Neuronal stem cell (in vitro differentiated cells): ENCODE measurements at regions not wholly inside any gene's neighbourhood (a gene's known extent, or its start where the extent isn't known, plus 50 kb on each side); places are given as distances from the start of the nearest gene placed in this dataset.

ENCODE experiments used
- DNase-seq: peaks from one replicate; pipeline ENCODE4 v3.0.0-alpha.2; 2013; ENCODE audit warnings: low spot score
- H2AFZ ChIP-seq: one replicate; pipeline ENCODE4 v1.6.1; 2013; ENCODE audit warnings: mild to moderate bottlenecking, low read length, inconsistent platforms
- H2AK5ac ChIP-seq: 2 replicates; pipeline ENCODE4 v1.6.1; 2013; ENCODE audit warnings: low read depth, mild to moderate bottlenecking, inconsistent platforms, low read length, moderate library complexity, mixed read lengths
- H2BK120ac ChIP-seq: 2 replicates; pipeline ENCODE4 v1.6.1; 2013; ENCODE audit warnings: low read depth, mild to moderate bottlenecking, inconsistent platforms, low read length, moderate library complexity, mixed read lengths
- H2BK12ac ChIP-seq: one replicate; pipeline ENCODE4 v1.6.1; 2013; ENCODE audit warnings: low read length, inconsistent platforms
- H2BK15ac ChIP-seq: 2 replicates; pipeline ENCODE4 v1.6.1; 2013; ENCODE audit warnings: mild to moderate bottlenecking, low read length, inconsistent platforms, mixed read lengths
- H2BK5ac ChIP-seq: one replicate; pipeline ENCODE4 v1.6.1; 2013; ENCODE audit warnings: inconsistent platforms, mild to moderate bottlenecking, low read length, moderate library complexity
- H3K14ac ChIP-seq: one replicate; pipeline ENCODE4 v1.6.1; 2013; ENCODE audit warnings: low read length, inconsistent platforms
- H3K18ac ChIP-seq: 2 replicates; pipeline ENCODE4 v1.6.1; 2013; ENCODE audit warnings: low read length, inconsistent platforms
- H3K23ac ChIP-seq: 2 replicates; pipeline ENCODE4 v1.6.1; 2013; ENCODE audit warnings: low read depth, mild to moderate bottlenecking, mixed read lengths, low read length, inconsistent platforms; ENCODE audit not compliant: poor library complexity
- H3K27ac ChIP-seq: replicated peaks from 3 replicates; pipeline ENCODE4 v1.5.1; 2013; ENCODE audit warnings: low read length, inconsistent platforms
- H3K27me3 ChIP-seq, 3 experiments: 2 replicates each; pipeline ENCODE4 v1.6.1; 2013; ENCODE audit warnings: low read length in 3 of 3, mild to moderate bottlenecking in 2 of 3, inconsistent platforms in 1 of 3, low read depth in 1 of 3, mixed read lengths in 1 of 3, moderate library complexity in 1 of 3; ENCODE audit not compliant: control insufficient read depth in 3 of 3, insufficient read depth in 3 of 3
- H3K36me3 ChIP-seq, 2 donors: replicated peaks in 1 of 2; 2 replicates each; pipeline ENCODE4 v1.6.1; 2013; ENCODE audit warnings: low read length in 2 of 2; ENCODE audit not compliant: control insufficient read depth in 2 of 2, insufficient read depth in 2 of 2
- H3K4ac ChIP-seq: 2 replicates; pipeline ENCODE4 v1.6.1; 2013; ENCODE audit warnings: inconsistent platforms, mild to moderate bottlenecking, low read length, moderate library complexity
- H3K4me1 ChIP-seq, 2 donors: 1 replicate in 1 of 2; 2 replicates in 1 of 2; pipeline ENCODE4 v1.6.1; 2013; ENCODE audit warnings: low read length in 2 of 2, low read depth in 1 of 2; ENCODE audit not compliant: control insufficient read depth in 2 of 2, insufficient read depth in 1 of 2
- H3K4me2 ChIP-seq: one replicate; pipeline ENCODE4 v1.6.1; 2013; ENCODE audit warnings: mild to moderate bottlenecking, low read length, inconsistent platforms; ENCODE audit not compliant: insufficient read depth, poor library complexity, severe bottlenecking
- H3K4me3 ChIP-seq, 2 donors: 2 replicates each; pipeline ENCODE4 v1.5.1; 2013; ENCODE audit warnings: low read length in 2 of 2, mild to moderate bottlenecking in 2 of 2, inconsistent platforms in 1 of 2, moderate library complexity in 1 of 2
- H3K79me1 ChIP-seq: one replicate; pipeline ENCODE4 v1.6.1; 2013; ENCODE audit warnings: low read depth, mild to moderate bottlenecking, inconsistent platforms, low read length, moderate library complexity
- H3K9ac ChIP-seq: one replicate; pipeline ENCODE4 v1.6.1; 2013; ENCODE audit warnings: mild to moderate bottlenecking, low read depth, low read length, inconsistent platforms; ENCODE audit not compliant: poor library complexity
- H3K9me3 ChIP-seq, 2 donors: replicated peaks in 1 of 2; 2 replicates each; pipeline versions ENCODE3 to v1.6.1; 2013; ENCODE audit warnings: low read length in 2 of 2, mild to moderate bottlenecking in 2 of 2, inconsistent platforms in 1 of 2, low read depth in 1 of 2, mixed read lengths in 1 of 2, moderate library complexity in 1 of 2; ENCODE audit not compliant: control insufficient read depth in 2 of 2, insufficient read depth in 1 of 2
- H4K8ac ChIP-seq: one replicate; pipeline ENCODE4 v1.6.1; 2013; ENCODE audit warnings: low read depth, mild to moderate bottlenecking, inconsistent platforms, low read length, moderate library complexity
- H4K91ac ChIP-seq: one replicate; pipeline ENCODE4 v1.6.1; 2013; ENCODE audit warnings: low read length, low read depth, mild to moderate bottlenecking, inconsistent platforms; ENCODE audit not compliant: poor library complexity
- WGBS, 2 donors: extraction: QIAGEN DNeasy Blood & Tissue Kit; methylation state at CpG; one replicate each; pipeline ENCODE4 v1.1.7; 2013; ENCODE audit warnings: missing lambda C conversion rate in 2 of 2, mixed read lengths in 1 of 2; ENCODE audit not compliant: insufficient read length in 2 of 2, insufficient replicate concordance in 1 of 2; ENCODE audit errors: extremely low coverage in 2 of 2; 5-methylcytosine and 5-hydroxymethylcytosine counted together

- no peak overlapping the region for H2AFZ ChIP-seq
- no peak for DNase-seq
- H3K14ac ChIP-seq = no peak overlapping the region
- H3K27ac ChIP-seq = no peak overlapping the region
- H3K9ac ChIP-seq = no peak overlapping the region
- no peak overlapping the region for H3K4me2 ChIP-seq
- H3K4ac ChIP-seq = no peak overlapping the region
- peak overlapping the region; percentile 62 for H3K18ac ChIP-seq
- no peak overlapping the region for H3K23ac ChIP-seq
- no CpG with 5 or more reads among the region's 35 CpGs for WGBS, 2 donors
- H4K8ac ChIP-seq = no peak overlapping the region
- H3K79me1 ChIP-seq = no peaks in the 10 kb centered on the region
- H2BK15ac ChIP-seq = peak overlapping the region; percentile 31
- H2BK12ac ChIP-seq = no peak overlapping the region
- H3K27me3 ChIP-seq = peaks cover 0 to under 1% (median 0%) of the 10 kb centered on the region in 3 experiments
- H3K4me3 ChIP-seq = no peak overlapping the region
- H4K91ac ChIP-seq = no peak overlapping the region
- H3K4me1 ChIP-seq = peaks cover 0 to 5% of the 10 kb centered on the region in 2 donors
- no peak overlapping the region for H2BK120ac ChIP-seq
- H2BK5ac ChIP-seq = no peak overlapping the region
- no peaks in the 10 kb centered on the region for H3K36me3 ChIP-seq
- no peaks in the 10 kb centered on the region for H3K9me3 ChIP-seq
- H2AK5ac ChIP-seq = peak overlapping the region; percentile 65
Measured at GRCh38 chr15:99446565-99447496, 119.0 kb upstream of the MEF2A start.

- Histone ChIP-seq H2AFZ (no peak overlapping the region), H3K4me3 (no peak overlapping the region), H3K79me1 (no peaks in the 10 kb centered on the region), H3K9ac (no peak overlapping the region), H3K27me3 (no peaks in the 10 kb centered on the region), H3K14ac (no peak overlapping the region), H3K23ac (no peak overlapping the region), H2AK5ac (no peak overlapping the region), H2BK15ac (no peak overlapping the region), H2BK12ac (no peak overlapping the region), H3K4ac (no peak overlapping the region), H3K27ac (no peak overlapping the region), H3K9me3 (no peaks in the 10 kb centered on the region), H2BK120ac (no peak overlapping the region), H4K8ac (no peak overlapping the region), H3K18ac (peak overlapping the region; percentile 52), H3K36me3 (no peaks in the 10 kb centered on the region), H3K4me1 (peaks cover 0 to 1% of the 10 kb centered on the region in 2 donors), H3K4me2 (no peak overlapping the region), H2BK5ac (no peak overlapping the region), H4K91ac (no peak overlapping the region)
- no peak for DNase-seq
- WGBS, 2 donors = no CpG with 5 or more reads among the region's 28 CpGs
Measured at GRCh38 chr15:99447497-99448371, 118.0 kb upstream of the MEF2A start.

GRCh38 chr15:99449514-99449913, 116.3 kb upstream of the MEF2A start:
- H3K27ac ChIP-seq = no peak overlapping the region
- H2BK120ac ChIP-seq = no peak overlapping the region
- no peaks in the 10 kb centered on the region for H3K36me3 ChIP-seq
- H2BK15ac ChIP-seq = no peak overlapping the region
- DNase-seq = no peak
- no peaks in the 10 kb centered on the region for H3K79me1 ChIP-seq
- H2AFZ ChIP-seq = no peak overlapping the region
- H3K9me3 ChIP-seq = no peaks in the 10 kb centered on the region
- no peaks in the 10 kb centered on the region for H3K27me3 ChIP-seq
- H3K4me2 ChIP-seq = no peak overlapping the region
- H4K8ac ChIP-seq = no peak overlapping the region
- no peak overlapping the region for H3K23ac ChIP-seq
- no peak overlapping the region for H2AK5ac ChIP-seq
- no peak overlapping the region for H2BK5ac ChIP-seq
- H3K9ac ChIP-seq = no peak overlapping the region
- no peak overlapping the region for H3K4me3 ChIP-seq
- H4K91ac ChIP-seq = no peak overlapping the region
- H2BK12ac ChIP-seq = no peak overlapping the region
- no peak overlapping the region for H3K14ac ChIP-seq
- no CpG with 5 or more reads among the region's 4 CpGs for WGBS, 2 donors
- peaks cover 0 to under 1% of the 10 kb centered on the region in 2 donors for H3K4me1 ChIP-seq
- no peak overlapping the region for H3K4ac ChIP-seq
- H3K18ac ChIP-seq = no peak overlapping the region

GRCh38 chr15:99450896-99451358, 114.9 kb upstream of the MEF2A start:
- DNase-seq = no peak
- H3K9me3 ChIP-seq = no peaks in the 10 kb centered on the region
- WGBS, 2 donors = no CpG with 5 or more reads among the region's 14 CpGs

More at GRCh38 chr15:99450896-99451358, 114.9 kb upstream of the MEF2A start:
- H3K14ac ChIP-seq = no peak overlapping the region
- H2BK15ac ChIP-seq = no peak overlapping the region
- H2BK5ac ChIP-seq = no peak overlapping the region
- no peak overlapping the region for H2AFZ ChIP-seq
- no peak overlapping the region for H2BK12ac ChIP-seq
- no peak overlapping the region for H3K18ac ChIP-seq
- peaks cover 4 to 5% of the 10 kb centered on the region in 2 donors for H3K4me1 ChIP-seq
- no peaks in the 10 kb centered on the region for H3K79me1 ChIP-seq
- H2BK120ac ChIP-seq = no peak overlapping the region
- no peak overlapping the region for H3K27ac ChIP-seq
- no peak overlapping the region for H3K4ac ChIP-seq
- H4K8ac ChIP-seq = no peak overlapping the region
- H3K27me3 ChIP-seq = peaks cover 0 to 3% (median 0%) of the 10 kb centered on the region in 3 experiments
- H3K4me2 ChIP-seq = no peak overlapping the region
- no peak overlapping the region for H3K4me3 ChIP-seq
- no peak overlapping the region for H3K23ac ChIP-seq
- H4K91ac ChIP-seq = no peak overlapping the region
- H3K9ac ChIP-seq = no peak overlapping the region
- H2AK5ac ChIP-seq = no peak overlapping the region
- no peaks in the 10 kb centered on the region for H3K36me3 ChIP-seq
